Heart left ventricle (tissue), 16 donors: ENCODE measurements at regions not wholly inside any gene's neighbourhood (a gene's known extent, or its start where the extent isn't known, plus 50 kb on each side); places are given as distances from the start of the nearest gene placed in this dataset.
A peak's percentile ranks its signal among the peaks of the same experiment; 100 is the strongest.

ENCODE experiments used
- ATAC-seq, 4 donors: fragments of 200-7000 bp; cut with Tn5 transposase; one replicate each; pipeline ENCODE4 v1.9.1; 2020 to 2022; ENCODE audit warnings: moderate library complexity in 4 of 4, mild to moderate bottlenecking in 3 of 4, moderate number of reproducible peaks in 1 of 4
- DNase-seq, 5 donors: peaks; one replicate each; pipeline ENCODE4 v3.0.0-alpha.2; 2020
- H3K27ac ChIP-seq, 12 donors: fragments of 200-600 bp; sonication (generic) in 4 of 12; one replicate each; pipeline versions ENCODE4 v1.5.0 to v1.8.0; 2016 to 2022; ENCODE audit warnings: mild to moderate bottlenecking in 2 of 12
- H3K27me3 ChIP-seq, 9 donors: fragments of 200-600 bp; sonication (generic) in 2 of 9; one replicate each; pipeline versions ENCODE4 v1.5.1 to v1.8.0; 2016 to 2022; ENCODE audit warnings: mild to moderate bottlenecking in 3 of 9
- H3K36me3 ChIP-seq, 9 donors: fragments of 200-600 bp; sonication (generic) in 2 of 9; one replicate each; pipeline versions ENCODE4 v1.5.0 to v1.8.0; 2018 to 2022; ENCODE audit warnings: mild to moderate bottlenecking in 2 of 9
- H3K4me1 ChIP-seq, 12 donors: fragments of 200-600 bp; sonication (generic) in 4 of 12; one replicate each; pipeline versions ENCODE4 v1.5.0 to v1.8.0; 2016 to 2022; ENCODE audit warnings: mild to moderate bottlenecking in 3 of 12
- H3K4me3 ChIP-seq, 12 donors: fragments of 200-600 bp; sonication (generic) in 4 of 12; one replicate each; pipeline versions ENCODE4 v1.5.0 to v1.8.0; 2017 to 2022; ENCODE audit warnings: mild to moderate bottlenecking in 9 of 12, moderate library complexity in 4 of 12
- H3K9me3 ChIP-seq, 12 donors: fragments of 200-600 bp; sonication (generic) in 4 of 12; one replicate each; pipeline versions ENCODE4 v1.5.0 to v1.8.0; 2016 to 2022; ENCODE audit warnings: mild to moderate bottlenecking in 1 of 12
- POLR2A ChIP-seq, 2 donors: fragments of 450-650 bp; IDR thresholded peaks; one replicate each; pipeline ENCODE4 v1.6.1; 2017; ENCODE audit warnings: antibody characterized with exemption in 2 of 2, mild to moderate bottlenecking in 2 of 2, moderate library complexity in 2 of 2
- WGBS, 4 donors: extraction: QIAGEN DNeasy Blood & Tissue Kit in 2 of 4; methylation state at CpG; one replicate each; pipeline versions ENCODE4 v1.1.5 to v1.1.7; 2013 to 2018; 5-methylcytosine and 5-hydroxymethylcytosine counted together
- intact Hi-C, 10 donors: fragments of 100-400 bp; cut with DNase I; formaldehyde crosslinking; loops; one replicate each; pipeline versions ENCODE4 v1.11.1 to v1.14.2; 2022
- TF ChIP-seq, protein P1 (sequence below), 12 donors: fragments of 200-600 bp; sonication (generic) in 4 of 12; IDR thresholded peaks; one replicate each; pipeline versions ENCODE4 v1.5.0 to v1.8.0; 2018 to 2022; ENCODE audit warnings: antibody characterized with exemption in 12 of 12, mild to moderate bottlenecking in 5 of 12
- donor health status: ischemic (EF 13 %, LVEDD 7.1; RV severe dilation, severe dysfunction).
- donor health status: healthy with polysubstance abuse.
- donor health status: DM: no; HTN: yes; CAD: no.
- donor health status: DM: no; HTN: no; CAD: no.
- donor health status: ischemic (EF 25% LVEDD 6.9; RV normal size, moderate dysfunction).
- donor health status: ischemic (EF 25% LVEDD 5.7; RV mildly dilated, moderate dysfunction).
- donor health status: healthy.
- donor health status: DM: yes; HTN: yes; CAD: no.
- donor health status: ischemic (EF 35%, LVEDD 5.7; RV mildly dilated, moderate dysfunction).
- donor health status: nonischemic (EF 11% LVEDD 7.7; RV severe dilation, severe dysfunction).
- donor health status: DM: yes; HTN: yes; CAD: no.
- donor health status: PGD.
- donor health status: ischemic (EF 29% LVEDD 5.4; RV normal size, mild dysfunction).
- donor health status: nonischemic (EF 23%, LVEDD 6.1; RV moderate dilation, normal function).

DNA sequence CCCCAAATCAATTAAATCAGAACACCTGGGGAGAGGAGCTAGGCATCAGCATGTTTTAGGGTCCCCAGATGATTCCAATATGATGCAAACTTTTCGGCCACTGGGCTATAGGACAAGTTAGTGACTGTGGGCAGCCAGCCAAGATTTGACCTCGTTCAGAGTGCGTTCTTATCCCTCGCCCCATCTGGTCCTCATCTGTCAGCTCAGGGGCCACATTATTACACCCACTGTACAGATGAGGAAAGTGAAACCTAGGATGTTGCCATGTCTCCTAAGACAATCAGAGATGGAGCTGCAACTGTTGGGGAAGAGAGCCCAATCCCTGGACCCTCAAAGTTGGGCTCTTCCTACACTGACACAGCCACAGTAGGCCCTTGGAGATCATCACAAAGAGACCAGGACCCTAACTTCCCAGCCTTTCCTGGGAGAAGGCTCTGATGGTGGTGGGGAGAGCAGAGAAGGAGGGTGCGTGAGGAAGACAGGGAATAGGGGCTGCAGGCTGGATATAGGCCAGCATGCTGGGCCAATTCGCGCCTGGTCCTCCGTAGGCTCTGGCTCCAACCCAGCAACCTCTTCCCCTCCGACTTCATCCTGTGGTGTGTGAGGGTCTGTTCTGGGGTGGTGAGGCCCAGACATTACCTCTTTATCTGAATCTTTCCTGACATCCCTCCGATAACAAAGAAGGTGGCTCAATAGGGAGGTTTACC is 109.4 kb upstream of the ZMIZ1 start:
- TF ChIP-seq, protein P1, sequence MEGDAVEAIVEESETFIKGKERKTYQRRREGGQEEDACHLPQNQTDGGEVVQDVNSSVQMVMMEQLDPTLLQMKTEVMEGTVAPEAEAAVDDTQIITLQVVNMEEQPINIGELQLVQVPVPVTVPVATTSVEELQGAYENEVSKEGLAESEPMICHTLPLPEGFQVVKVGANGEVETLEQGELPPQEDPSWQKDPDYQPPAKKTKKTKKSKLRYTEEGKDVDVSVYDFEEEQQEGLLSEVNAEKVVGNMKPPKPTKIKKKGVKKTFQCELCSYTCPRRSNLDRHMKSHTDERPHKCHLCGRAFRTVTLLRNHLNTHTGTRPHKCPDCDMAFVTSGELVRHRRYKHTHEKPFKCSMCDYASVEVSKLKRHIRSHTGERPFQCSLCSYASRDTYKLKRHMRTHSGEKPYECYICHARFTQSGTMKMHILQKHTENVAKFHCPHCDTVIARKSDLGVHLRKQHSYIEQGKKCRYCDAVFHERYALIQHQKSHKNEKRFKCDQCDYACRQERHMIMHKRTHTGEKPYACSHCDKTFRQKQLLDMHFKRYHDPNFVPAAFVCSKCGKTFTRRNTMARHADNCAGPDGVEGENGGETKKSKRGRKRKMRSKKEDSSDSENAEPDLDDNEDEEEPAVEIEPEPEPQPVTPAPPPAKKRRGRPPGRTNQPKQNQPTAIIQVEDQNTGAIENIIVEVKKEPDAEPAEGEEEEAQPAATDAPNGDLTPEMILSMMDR (IDR thresholded peaks at IDR 0.05) = no peak
- TF ChIP-seq POLR2A (IDR thresholded peaks at IDR 0.05) = no peak
- WGBS, 4 donors = 67 to 85% (median 81%) methylated on average over 9 to 10 of the region's 10 CpGs
- H3K9me3 ChIP-seq = no peaks in the 10 kb centered on the region
- H3K27ac ChIP-seq = peak overlapping the region in 1 of 12 donors; percentile 32
- H3K4me3 ChIP-seq = no peak overlapping the region
- DNase-seq = peak in 1 of 5 donors; percentile 27
- H3K4me1 ChIP-seq = peaks cover 0 to 45% (median 17%) of the 10 kb centered on the region in 12 donors
- ATAC-seq = no peak
- H3K36me3 ChIP-seq = no peaks in the 10 kb centered on the region
- intact Hi-C loops = no loop called here
- no peaks in the 10 kb centered on the region for H3K27me3 ChIP-seq

DNA sequence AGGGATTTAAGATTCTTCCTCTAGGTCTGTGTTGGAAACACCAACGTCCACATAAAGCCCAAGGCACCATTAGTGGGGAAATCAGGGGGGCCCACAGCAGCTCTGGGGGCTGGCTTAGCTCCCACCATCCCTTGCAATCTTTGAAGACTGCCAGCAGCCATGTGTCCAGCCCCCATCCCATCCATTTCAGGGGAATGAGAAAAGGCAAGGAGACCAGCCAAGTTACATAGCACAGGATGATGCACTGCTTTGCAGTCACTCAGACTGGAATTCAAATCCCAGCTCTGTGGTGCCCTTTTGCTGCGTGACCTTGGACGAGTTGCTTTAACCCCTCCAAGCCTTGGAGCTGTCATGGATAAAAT is 108.9 kb upstream of the ZMIZ1 start:
- H3K27me3 ChIP-seq = no peaks in the 10 kb centered on the region
- no peaks in the 10 kb centered on the region for H3K9me3 ChIP-seq
- intact Hi-C loops = no loop called here
- ATAC-seq = no peak
- WGBS, 4 donors = 53 to 68% (median 58%) methylated on average over 2 to 3 of the region's 3 CpGs
- DNase-seq = peak in 1 of 5 donors; percentile 27
- no peak for TF ChIP-seq POLR2A (IDR thresholded peaks at IDR 0.05)
- TF ChIP-seq, protein P1 (IDR thresholded peaks at IDR 0.05) = no peak
- H3K4me3 ChIP-seq = no peak overlapping the region
- peaks cover 0 to 46% (median 18%) of the 10 kb centered on the region in 12 donors for H3K4me1 ChIP-seq
- no peaks in the 10 kb centered on the region for H3K36me3 ChIP-seq
- H3K27ac ChIP-seq = peak overlapping the region in 1 of 12 donors; percentile 32

DNA sequence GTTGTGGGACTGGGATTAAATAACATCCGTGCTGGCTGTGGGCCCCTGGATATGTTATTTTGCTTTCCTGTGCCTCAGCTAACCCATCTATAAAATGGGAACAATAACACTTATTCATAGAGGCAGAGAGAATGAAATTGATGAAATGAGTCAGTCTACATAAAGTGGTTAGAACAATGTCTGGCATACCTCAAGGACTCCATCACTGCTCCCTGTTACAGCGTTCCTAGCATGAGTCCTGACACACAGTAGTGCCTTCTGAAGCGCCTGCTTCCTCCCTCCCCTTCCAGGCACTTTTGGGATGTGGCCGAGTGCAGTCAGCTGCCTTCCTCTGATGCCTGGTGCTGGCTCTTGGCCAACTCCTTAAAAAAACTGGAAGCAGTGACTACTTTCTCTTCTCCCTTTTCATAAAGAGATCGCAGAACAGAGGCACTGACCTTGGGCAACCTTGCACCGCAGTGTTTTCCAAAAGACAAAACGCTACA is 108.4 kb upstream of the ZMIZ1 start:
- ATAC-seq (peak in 3 of 4 donors; percentile 51 to 71 (median 53)), DNase-seq (peak; percentile 75 to 82 (median 77))
- WGBS, 4 donors = 21 to 25% (median 23%) methylated on average over 7 of the region's 7 CpGs
- H3K9me3 ChIP-seq = no peaks in the 10 kb centered on the region
- no peaks in the 10 kb centered on the region for H3K27me3 ChIP-seq
- no peak for TF ChIP-seq POLR2A (IDR thresholded peaks at IDR 0.05)
- TF ChIP-seq, protein P1 (IDR thresholded peaks at IDR 0.05) = no peak
- peaks cover 0 to 47% (median 20%) of the 10 kb centered on the region in 12 donors for H3K4me1 ChIP-seq
- intact Hi-C loops = no loop called here
- H3K36me3 ChIP-seq = no peaks in the 10 kb centered on the region
- H3K27ac ChIP-seq = peak overlapping the region in 3 of 12 donors; percentile 44 to 56 (median 50)
- H3K4me3 ChIP-seq = no peak overlapping the region

DNA sequence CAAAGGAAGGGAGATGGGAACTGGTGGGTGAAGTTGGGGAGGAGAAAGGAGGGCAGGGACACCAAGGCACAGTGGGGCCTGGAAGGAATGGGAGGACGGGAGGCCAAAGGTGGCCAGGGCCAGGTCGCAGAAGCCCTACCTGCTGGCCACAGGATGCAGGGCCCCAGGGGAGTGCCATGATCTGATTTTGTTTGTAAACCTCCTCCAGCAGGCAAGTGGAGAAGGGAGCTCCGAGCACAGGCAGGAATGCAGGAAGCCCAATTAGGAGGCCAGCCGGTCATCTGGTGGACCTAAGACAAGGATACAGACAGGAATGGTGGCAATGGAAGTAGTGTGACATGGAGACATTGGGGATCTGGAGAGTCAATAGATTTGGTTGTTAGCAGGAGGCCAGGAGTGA is 107.0 kb upstream of the ZMIZ1 start:
- no peak overlapping the region for H3K4me3 ChIP-seq
- H3K4me1 ChIP-seq = peaks cover 0 to 44% (median 20%) of the 10 kb centered on the region in 12 donors
- H3K36me3 ChIP-seq = no peaks in the 10 kb centered on the region
- DNase-seq (peak in 1 of 5 donors; percentile 38), ATAC-seq (no peak)
- no peaks in the 10 kb centered on the region for H3K27me3 ChIP-seq
- TF ChIP-seq, protein P1 (IDR thresholded peaks at IDR 0.05) = no peak
- TF ChIP-seq POLR2A (IDR thresholded peaks at IDR 0.05) = no peak
- 89 to 96% (median 91%) methylated on average over 4 of the region's 4 CpGs for WGBS, 4 donors
- H3K9me3 ChIP-seq = no peaks in the 10 kb centered on the region
- intact Hi-C loops = no loop called here
- no peak overlapping the region for H3K27ac ChIP-seq
